ENCODE measurements at regions not wholly inside any gene's neighbourhood (a gene's known extent, or its start where the extent isn't known, plus 50 kb on each side); places are given as distances from the start of the nearest gene placed in this dataset.

DNA sequence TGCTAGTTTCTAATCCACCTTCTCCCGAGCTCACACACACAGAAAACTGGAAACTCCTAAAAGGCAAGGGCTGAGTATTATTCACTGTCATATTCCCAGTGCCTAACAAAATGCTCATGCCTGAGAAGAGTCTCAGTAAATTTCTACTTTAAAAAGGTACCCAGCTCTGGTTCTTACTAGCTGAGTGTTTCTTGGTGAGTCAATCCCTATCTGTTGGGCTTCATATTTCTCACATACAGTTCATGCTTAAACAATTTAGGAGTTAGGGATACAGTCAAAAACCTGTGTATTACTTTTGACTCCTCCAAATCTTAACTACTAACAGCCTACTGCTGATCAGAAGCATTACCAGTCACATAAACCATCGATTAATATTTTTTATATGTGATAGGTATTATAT, 204.9 kb downstream of the EN1 start (continued):
- TF ChIP-seq, protein P1, sequence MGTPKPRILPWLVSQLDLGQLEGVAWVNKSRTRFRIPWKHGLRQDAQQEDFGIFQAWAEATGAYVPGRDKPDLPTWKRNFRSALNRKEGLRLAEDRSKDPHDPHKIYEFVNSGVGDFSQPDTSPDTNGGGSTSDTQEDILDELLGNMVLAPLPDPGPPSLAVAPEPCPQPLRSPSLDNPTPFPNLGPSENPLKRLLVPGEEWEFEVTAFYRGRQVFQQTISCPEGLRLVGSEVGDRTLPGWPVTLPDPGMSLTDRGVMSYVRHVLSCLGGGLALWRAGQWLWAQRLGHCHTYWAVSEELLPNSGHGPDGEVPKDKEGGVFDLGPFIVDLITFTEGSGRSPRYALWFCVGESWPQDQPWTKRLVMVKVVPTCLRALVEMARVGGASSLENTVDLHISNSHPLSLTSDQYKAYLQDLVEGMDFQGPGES (IDR thresholded peaks at IDR 0.05), result no peak
- TF ChIP-seq FOXM1 (IDR thresholded peaks at IDR 0.05; ENCODE audit: low read depth, low read length) (no peak), CBX3 (IDR thresholded peaks at IDR 0.05; ENCODE audit: borderline replicate concordance, low read depth) (no peak), NR2F1 (conservative IDR thresholded peaks at IDR 0.05) (no peak)

DNA sequence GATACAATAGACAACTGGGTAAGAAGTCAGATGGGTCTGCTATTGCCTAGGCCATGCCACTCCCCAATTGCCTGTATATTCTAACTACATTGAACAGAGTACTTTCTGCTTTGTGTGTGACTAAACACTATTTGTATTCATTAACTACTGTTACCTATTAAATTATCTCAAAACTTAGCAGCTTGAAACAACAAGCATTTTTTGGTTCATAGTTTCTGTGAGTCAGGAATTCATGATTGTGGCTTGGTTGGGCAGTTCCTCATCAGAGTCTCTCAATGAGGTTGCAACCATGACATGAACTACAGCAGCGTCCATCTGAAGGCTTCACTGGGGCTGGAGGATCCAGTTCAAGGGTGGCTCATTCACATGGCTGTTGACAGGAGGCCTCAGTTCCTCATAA, 205.7 kb downstream of the EN1 start:
- Histone ChIP-seq H3K9me3 (replicated peaks; ENCODE audit: control insufficient read depth, insufficient read depth, low read length) (no peaks in the 10 kb centered on the region), H3K4me3 (no peak overlapping the region), H3K4me2 (ENCODE audit: control insufficient read depth, insufficient read depth) (no peak overlapping the region), H3K27ac (ENCODE audit: control insufficient read depth, insufficient read depth) (no peak overlapping the region), H3K27me3 (replicated peaks in 1 of 2; ENCODE audit: control insufficient read depth in 2 of 2, insufficient read depth in 2 of 2, low read length in 1 of 2) (no peaks in the 10 kb centered on the region), H4K20me1 (ENCODE audit: control insufficient read depth, insufficient read depth) (no peaks in the 10 kb centered on the region), H3K79me2 (ENCODE audit: control insufficient read depth, insufficient read depth, low read length) (no peaks in the 10 kb centered on the region), H3K9ac (ENCODE audit: control insufficient read depth, insufficient read depth, low read length) (no peak overlapping the region), H3K4me1 (ENCODE audit: control insufficient read depth, insufficient read depth, low read length) (no peaks in the 10 kb centered on the region), H3K36me3 (ENCODE audit: control insufficient read depth in 2 of 2, insufficient read depth in 2 of 2, low read length in 1 of 2) (no peaks in the 10 kb centered on the region), H2AFZ (ENCODE audit: control insufficient read depth, low read depth, low read length) (no peak overlapping the region)
- RAD21 ChIA-PET (ENCODE audit: unreplicated experiment), result no interaction called here
- POLR2A ChIA-PET, result no interaction called here
- SMC1A ChIA-PET (ENCODE audit: uncharacterized antibody, unreplicated experiment), result no interaction called here
- no TSS peak for BruUV-seq (replicated peaks)
- no peak for FAIRE-seq
- TF ChIP-seq CBFB (IDR thresholded peaks at IDR 0.05; ENCODE audit: low read depth) (no peak), NFXL1 (IDR thresholded peaks at IDR 0.05; ENCODE audit: borderline replicate concordance) (no peak), TBL1XR1 (IDR thresholded peaks at IDR 0.05; ENCODE audit: low read depth, low read length) (no peak), SPI1 (IDR thresholded peaks at IDR 0.05; ENCODE audit: borderline replicate concordance, insufficient read depth, low read depth, low read length) (no peak), SREBF2 (IDR thresholded peaks at IDR 0.05; ENCODE audit: low read length) (no peak)
- TF ChIP-seq, protein P2, sequence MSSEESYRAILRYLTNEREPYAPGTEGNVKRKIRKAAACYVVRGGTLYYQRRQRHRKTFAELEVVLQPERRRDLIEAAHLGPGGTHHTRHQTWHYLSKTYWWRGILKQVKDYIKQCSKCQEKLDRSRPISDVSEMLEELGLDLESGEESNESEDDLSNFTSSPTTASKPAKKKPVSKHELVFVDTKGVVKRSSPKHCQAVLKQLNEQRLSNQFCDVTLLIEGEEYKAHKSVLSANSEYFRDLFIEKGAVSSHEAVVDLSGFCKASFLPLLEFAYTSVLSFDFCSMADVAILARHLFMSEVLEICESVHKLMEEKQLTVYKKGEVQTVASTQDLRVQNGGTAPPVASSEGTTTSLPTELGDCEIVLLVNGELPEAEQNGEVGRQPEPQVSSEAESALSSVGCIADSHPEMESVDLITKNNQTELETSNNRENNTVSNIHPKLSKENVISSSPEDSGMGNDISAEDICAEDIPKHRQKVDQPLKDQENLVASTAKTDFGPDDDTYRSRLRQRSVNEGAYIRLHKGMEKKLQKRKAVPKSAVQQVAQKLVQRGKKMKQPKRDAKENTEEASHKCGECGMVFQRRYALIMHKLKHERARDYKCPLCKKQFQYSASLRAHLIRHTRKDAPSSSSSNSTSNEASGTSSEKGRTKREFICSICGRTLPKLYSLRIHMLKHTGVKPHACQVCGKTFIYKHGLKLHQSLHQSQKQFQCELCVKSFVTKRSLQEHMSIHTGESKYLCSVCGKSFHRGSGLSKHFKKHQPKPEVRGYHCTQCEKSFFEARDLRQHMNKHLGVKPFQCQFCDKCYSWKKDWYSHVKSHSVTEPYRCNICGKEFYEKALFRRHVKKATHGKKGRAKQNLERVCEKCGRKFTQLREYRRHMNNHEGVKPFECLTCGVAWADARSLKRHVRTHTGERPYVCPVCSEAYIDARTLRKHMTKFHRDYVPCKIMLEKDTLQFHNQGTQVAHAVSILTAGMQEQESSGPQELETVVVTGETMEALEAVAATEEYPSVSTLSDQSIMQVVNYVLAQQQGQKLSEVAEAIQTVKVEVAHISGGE (CRISPR knock-in tag; IDR thresholded peaks at IDR 0.05), result no peak
- intact Hi-C loops (cut with micrococcal nuclease; ENCODE audit: unreplicated experiment), result no loop called here
- 0% methylated on average over 1 of the region's 1 CpG for WGBS (ENCODE audit: insufficient coverage, insufficient replicate concordance, low lambda C conversion rate, missing lambda C conversion rate)
- in situ Hi-C loops (cut with MboI), result no loop called here
- CTCF ChIA-PET, result no interaction called here
- ATAC-seq, result no peak
- DNase-seq (ENCODE audit: low read depth, low spot score), result no peak

Measured in GM12878 (cell line).